HG03175 (cell line): ENCODE measurements at regions not wholly inside any gene's neighbourhood (a gene's known extent, or its start where the extent isn't known, plus 50 kb on each side); places are given as distances from the start of the nearest gene placed in this dataset.

Experiments
- ATAC-seq: cut with Tn5 transposase; IDR thresholded peaks from one replicate; pipeline ENCODE4 v1.9.1; 2021; ENCODE audit warnings: mild to moderate bottlenecking, moderate library complexity; ENCODE audit not compliant: unreplicated experiment

- no peak for ATAC-seq
These were observed 63.0 kb downstream of the C5orf15 start for GRCh38 chr5:133905424-133905823.

GRCh38 chr5:133904641-133905040 is 63.8 kb downstream of the C5orf15 start:
- ATAC-seq = no peak

- ATAC-seq = no peak
These were observed 65.8 kb downstream of the C5orf15 start for GRCh38 chr5:133902511-133903118.

GRCh38 chr5:133900534-133901270 is 67.7 kb downstream of the C5orf15 start:
- no peak for ATAC-seq

- no peak for ATAC-seq
These were observed 68.9 kb downstream of the C5orf15 start for GRCh38 chr5:133899506-133899905.

- no peak for ATAC-seq
These were observed 70.0 kb downstream of the C5orf15 start for GRCh38 chr5:133898440-133898839.

- no peak for ATAC-seq
These were observed 71.0 kb downstream of the C5orf15 start for GRCh38 chr5:133897431-133897830.

GRCh38 chr5:133896873-133897272 is 71.6 kb downstream of the C5orf15 start:
- ATAC-seq = no peak

GRCh38 chr5:133895979-133896845 is 72.2 kb downstream of the C5orf15 start:
- ATAC-seq = no peak

GRCh38 chr5:133894143-133894542 is 74.3 kb downstream of the C5orf15 start:
- ATAC-seq = no peak

- no peak for ATAC-seq
These were observed 75.7 kb downstream of the C5orf15 start for GRCh38 chr5:133892774-133893173.

GRCh38 chr5:133892306-133892705 is 76.1 kb downstream of the C5orf15 start:
- no peak for ATAC-seq

- no peak for ATAC-seq
These were observed 77.0 kb downstream of the C5orf15 start for GRCh38 chr5:133891390-133891789.

GRCh38 chr5:133890776-133891280 is 77.6 kb downstream of the C5orf15 start:
- ATAC-seq = no peak

GRCh38 chr5:133890314-133890713 is 78.1 kb downstream of the C5orf15 start:
- no peak for ATAC-seq

- ATAC-seq = no peak
These were observed 79.0 kb downstream of the C5orf15 start for GRCh38 chr5:133889271-133889905.

- ATAC-seq = no peak
These were observed 79.8 kb downstream of the C5orf15 start for GRCh38 chr5:133888625-133888991.

GRCh38 chr5:133885566-133885965 is 82.9 kb downstream of the C5orf15 start:
- ATAC-seq = no peak

GRCh38 chr5:133884569-133885311 is 83.7 kb downstream of the C5orf15 start:
- no peak for ATAC-seq

GRCh38 chr5:133883916-133884315 is 84.5 kb downstream of the C5orf15 start:
- ATAC-seq = no peak
